SU-DHL-6 (cell line): ENCODE measurements at regions not wholly inside any gene's neighbourhood (a gene's known extent, or its start where the extent isn't known, plus 50 kb on each side); places are given as distances from the start of the nearest gene placed in this dataset.

Experiments used
- H2AFZ ChIP-seq: fragments of 200-600 bp; sonication (generic); 2 replicates; pipeline ENCODE4 v1.6.1; 2014; ENCODE audit warnings: low read depth, mild to moderate bottlenecking, moderate library complexity, mixed read lengths, antibody characterized with exemption, low read length; ENCODE audit not compliant: severe bottlenecking
- H3F3A ChIP-seq: fragments of 200-600 bp; shearing (Covaris generic); 2 replicates; pipeline ENCODE4 v1.6.0; 2016; ENCODE audit warnings: antibody characterized with exemption, mild to moderate bottlenecking; ENCODE audit not compliant: insufficient read depth
- H3K27ac ChIP-seq: fragments of 200-600 bp; sonication (generic); 2 replicates; pipeline ENCODE4 v1.5.1; 2016; ENCODE audit warnings: low read depth, mild to moderate bottlenecking, low read length, moderate library complexity, mixed read lengths
- H3K27me3 ChIP-seq: fragments of 200-600 bp; sonication (generic), shearing (Covaris generic); 2 replicates; pipeline ENCODE4 v1.6.0; 2014; ENCODE audit warnings: mild to moderate bottlenecking, low read length
- H3K36me3 ChIP-seq: fragments of 200-600 bp; sonication (generic); 2 replicates; pipeline ENCODE4 v1.6.1; 2014; ENCODE audit warnings: mild to moderate bottlenecking, low read length, mixed read lengths
- H3K4me2 ChIP-seq: fragments of 300-600, 200-600 bp; shearing (Covaris generic), sonication (generic); 2 replicates; pipeline ENCODE4 v1.6.0; 2014; ENCODE audit warnings: low read length, low read depth, mild to moderate bottlenecking; ENCODE audit not compliant: poor library complexity, severe bottlenecking
- H3K4me3 ChIP-seq: fragments of 200-600 bp; sonication (generic); 2 replicates; pipeline ENCODE4 v1.5.1; 2014; ENCODE audit warnings: antibody characterized with exemption, low read length, mild to moderate bottlenecking, mixed read lengths; ENCODE audit not compliant: insufficient read depth, poor library complexity, severe bottlenecking
- H3K79me2 ChIP-seq: fragments of 200-600 bp; sonication (generic); 2 replicates; pipeline ENCODE4 v1.6.1; 2014; ENCODE audit warnings: mild to moderate bottlenecking, low read length, moderate library complexity; ENCODE audit not compliant: insufficient read depth
- H3K9ac ChIP-seq: fragments of 200-600 bp; sonication (generic); 2 replicates; pipeline ENCODE4 v1.7.0; 2014; ENCODE audit warnings: mild to moderate bottlenecking, low read length
- H3K9me2 ChIP-seq: fragments of 200-600 bp; sonication (generic); replicated peaks from 2 replicates; pipeline ENCODE4 v1.6.1; 2014; ENCODE audit warnings: low read length; ENCODE audit not compliant: insufficient read depth
- H3K9me3 ChIP-seq: fragments of 200-600 bp; sonication (generic); 2 replicates; pipeline ENCODE4 v1.6.1; 2014; ENCODE audit warnings: low read length, mixed read lengths; ENCODE audit not compliant: insufficient read depth
- H4K20me1 ChIP-seq: fragments of 200-600 bp; sonication (generic); 2 replicates; pipeline ENCODE4 v1.6.1; 2014; ENCODE audit warnings: low read depth, mild to moderate bottlenecking, antibody characterized with exemption, low read length, moderate library complexity, mixed read lengths
- EZH2phosphoT487 ChIP-seq: fragments of 200-600 bp; sonication (generic), shearing (Covaris generic); conservative IDR thresholded peaks from 2 replicates; pipeline ENCODE4 v1.6.1; 2018; ENCODE audit warnings: mild to moderate bottlenecking, antibody characterized with exemption, low read length, moderate library complexity, mixed read lengths
- TF ChIP-seq, protein P1 (sequence below): fragments of 200-600 bp; sonication (generic); IDR thresholded peaks from one replicate; pipeline ENCODE4 v1.5.1; 2017; ENCODE audit warnings: antibody characterized with exemption, mild to moderate bottlenecking, low read length, moderate library complexity; ENCODE audit not compliant: insufficient read depth, poor library complexity, severe bottlenecking

- H3K9me2 ChIP-seq = no peaks in the 10 kb centered on the region
- H3K27ac ChIP-seq = no peak overlapping the region
- H3K4me2 ChIP-seq = no peak overlapping the region
- H4K20me1 ChIP-seq = no peaks in the 10 kb centered on the region
- no peaks in the 10 kb centered on the region for H3K27me3 ChIP-seq
- H3K4me3 ChIP-seq = no peak overlapping the region
- no peaks in the 10 kb centered on the region for H3K9me3 ChIP-seq
- no peak overlapping the region for H3K9ac ChIP-seq
- H3K79me2 ChIP-seq = no peaks in the 10 kb centered on the region
- TF ChIP-seq, protein P1, sequence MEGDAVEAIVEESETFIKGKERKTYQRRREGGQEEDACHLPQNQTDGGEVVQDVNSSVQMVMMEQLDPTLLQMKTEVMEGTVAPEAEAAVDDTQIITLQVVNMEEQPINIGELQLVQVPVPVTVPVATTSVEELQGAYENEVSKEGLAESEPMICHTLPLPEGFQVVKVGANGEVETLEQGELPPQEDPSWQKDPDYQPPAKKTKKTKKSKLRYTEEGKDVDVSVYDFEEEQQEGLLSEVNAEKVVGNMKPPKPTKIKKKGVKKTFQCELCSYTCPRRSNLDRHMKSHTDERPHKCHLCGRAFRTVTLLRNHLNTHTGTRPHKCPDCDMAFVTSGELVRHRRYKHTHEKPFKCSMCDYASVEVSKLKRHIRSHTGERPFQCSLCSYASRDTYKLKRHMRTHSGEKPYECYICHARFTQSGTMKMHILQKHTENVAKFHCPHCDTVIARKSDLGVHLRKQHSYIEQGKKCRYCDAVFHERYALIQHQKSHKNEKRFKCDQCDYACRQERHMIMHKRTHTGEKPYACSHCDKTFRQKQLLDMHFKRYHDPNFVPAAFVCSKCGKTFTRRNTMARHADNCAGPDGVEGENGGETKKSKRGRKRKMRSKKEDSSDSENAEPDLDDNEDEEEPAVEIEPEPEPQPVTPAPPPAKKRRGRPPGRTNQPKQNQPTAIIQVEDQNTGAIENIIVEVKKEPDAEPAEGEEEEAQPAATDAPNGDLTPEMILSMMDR = no peak
- no peak for TF ChIP-seq EZH2phosphoT487
- no peak overlapping the region for H2AFZ ChIP-seq
- no peaks in the 10 kb centered on the region for H3K36me3 ChIP-seq
- H3F3A ChIP-seq = no peaks in the 10 kb centered on the region
Measured at GRCh38 chr3:139095803-139096466, 51.2 kb upstream of the PRR23C start.

DNA sequence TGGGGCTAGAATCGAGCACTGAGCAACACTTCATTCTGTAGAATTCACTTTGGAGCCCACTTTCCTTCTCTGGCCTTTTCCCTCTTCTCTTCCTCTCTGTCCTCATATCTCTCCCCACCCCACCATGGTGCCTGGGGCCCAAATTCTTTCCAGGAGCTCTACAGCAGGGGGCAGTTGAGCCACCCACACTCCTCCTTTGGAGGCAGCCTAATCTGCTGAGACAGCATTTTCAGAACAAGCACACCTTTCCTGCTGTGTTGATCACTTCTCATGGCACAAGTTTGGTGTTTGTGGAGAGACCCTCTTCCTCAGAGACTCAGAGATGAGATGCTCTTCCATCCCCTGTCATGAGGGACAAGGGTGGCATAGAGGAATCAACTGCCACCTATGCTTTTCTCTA is 52.0 kb upstream of the PRR23C start:
- H3K4me2 ChIP-seq = no peak overlapping the region

DNA sequence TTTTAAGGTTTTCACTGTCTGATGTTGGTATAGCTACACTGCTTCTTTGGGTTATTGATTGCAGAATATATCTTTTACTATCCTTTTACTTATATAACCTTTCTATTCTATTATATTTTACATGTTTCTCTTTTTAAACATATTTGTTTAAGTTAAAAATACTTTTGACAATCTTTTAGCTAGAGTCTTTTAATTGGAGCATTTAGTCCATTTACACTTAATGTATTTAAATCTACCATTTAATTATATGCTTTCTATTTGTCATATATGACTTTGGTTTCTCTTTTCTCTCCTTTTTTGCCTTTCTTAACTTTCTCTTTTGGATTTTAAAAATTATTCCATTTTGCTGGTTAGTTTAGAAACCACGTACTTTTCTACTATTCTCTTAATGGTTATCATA is 53.7 kb upstream of the PRR23C start:
- no peak overlapping the region for H3K9ac ChIP-seq
- H3K79me2 ChIP-seq = no peaks in the 10 kb centered on the region
- no peaks in the 10 kb centered on the region for H3K27me3 ChIP-seq
- no peaks in the 10 kb centered on the region for H3K9me2 ChIP-seq
- no peak overlapping the region for H3K4me2 ChIP-seq
- H3K4me3 ChIP-seq = no peak overlapping the region
- H3K36me3 ChIP-seq = no peaks in the 10 kb centered on the region
- no peaks in the 10 kb centered on the region for H3F3A ChIP-seq
- H2AFZ ChIP-seq = no peak overlapping the region
- TF ChIP-seq, protein P1 = no peak
- TF ChIP-seq EZH2phosphoT487 = no peak
- no peaks in the 10 kb centered on the region for H4K20me1 ChIP-seq
- no peak overlapping the region for H3K27ac ChIP-seq
- no peaks in the 10 kb centered on the region for H3K9me3 ChIP-seq

More for the DNA sequence above, 52.0 kb upstream of the PRR23C start:
- Histone ChIP-seq H4K20me1 (no peaks in the 10 kb centered on the region), H3K9me3 (no peaks in the 10 kb centered on the region), H2AFZ (no peak overlapping the region), H3K79me2 (no peaks in the 10 kb centered on the region), H3K27me3 (no peaks in the 10 kb centered on the region), H3K9me2 (no peaks in the 10 kb centered on the region), H3K36me3 (no peaks in the 10 kb centered on the region), H3K4me3 (no peak overlapping the region), H3K27ac (no peak overlapping the region), H3F3A (no peaks in the 10 kb centered on the region), H3K9ac (no peak overlapping the region)
- no peak for TF ChIP-seq EZH2phosphoT487
- TF ChIP-seq, protein P1 = no peak
